Karpas-422 (cell line): ENCODE measurements at regions not wholly inside any gene's neighbourhood (a gene's known extent, or its start where the extent isn't known, plus 50 kb on each side); places are given as distances from the start of the nearest gene placed in this dataset.
"Not testable (repeated sequence)": the region's sequence is repeated elsewhere in the genome, so short reads cannot be mapped to it uniquely, and the experiment has no call there.

Experiments used
- DNase-seq: peaks from one replicate; pipeline ENCODE4 v3.0.0-alpha.2; 2015
- H2AFZ ChIP-seq: fragments of 200-600 bp; sonication (generic); 2 replicates; pipeline ENCODE4 v1.6.1; 2014; ENCODE audit warnings: antibody characterized with exemption, low read length, mixed read lengths
- H3K27ac ChIP-seq: fragments of 200-600 bp; sonication (generic); 2 replicates; pipeline ENCODE4 v1.5.1; 2014; ENCODE audit warnings: mild to moderate bottlenecking, low read length, moderate library complexity
- H3K27me3 ChIP-seq: fragments of 200-600 bp; sonication (generic); 2 replicates; pipeline ENCODE4 v1.6.1; 2014; ENCODE audit warnings: low read length, mixed read lengths
- H3K36me3 ChIP-seq: fragments of 200-600 bp; sonication (generic); 2 replicates; pipeline ENCODE4 v1.6.1; 2014; ENCODE audit warnings: low read length, mixed read lengths; ENCODE audit not compliant: insufficient read depth
- H3K4me1 ChIP-seq: fragments of 200-600 bp; sonication (generic); 2 replicates; pipeline ENCODE4 v1.6.1; 2014; ENCODE audit warnings: mild to moderate bottlenecking, low read length, mixed read lengths
- H3K4me2 ChIP-seq: fragments of 200-600 bp; sonication (generic); 2 replicates; pipeline ENCODE4 v1.6.1; 2014; ENCODE audit warnings: low read length, low read depth, mild to moderate bottlenecking; ENCODE audit not compliant: poor library complexity, severe bottlenecking
- H3K4me3 ChIP-seq: fragments of 200-600 bp; sonication (generic); 2 replicates; pipeline ENCODE4 v1.5.1; 2014; ENCODE audit warnings: mild to moderate bottlenecking, antibody characterized with exemption, low read length, mixed read lengths
- H3K79me2 ChIP-seq: fragments of 200-600 bp; sonication (generic); 2 replicates; pipeline ENCODE4 v1.6.1; 2014; ENCODE audit warnings: mild to moderate bottlenecking, low read length, mixed read lengths
- H3K9ac ChIP-seq: fragments of 200-600 bp; sonication (generic); 2 replicates; pipeline ENCODE4 v1.6.0; 2014; ENCODE audit warnings: low read length
- H3K9me2 ChIP-seq: fragments of 200-600 bp; sonication (generic), shearing (Covaris generic); replicated peaks from 2 replicates; pipeline ENCODE4 v1.6.0; 2014; ENCODE audit warnings: mild to moderate bottlenecking, low read length, moderate library complexity; ENCODE audit not compliant: insufficient read depth
- H3K9me3 ChIP-seq: fragments of 300-700, 200-600 bp; sonication (generic); 2 replicates; pipeline ENCODE4 v1.6.1; 2014; ENCODE audit warnings: low read length, mixed read lengths
- H4K20me1 ChIP-seq: fragments of 200-600 bp; sonication (generic); 2 replicates; pipeline ENCODE4 v1.6.1; 2014; ENCODE audit warnings: mild to moderate bottlenecking, antibody characterized with exemption, low read length, low read depth; ENCODE audit not compliant: insufficient read depth

- no peak overlapping the region for H3K4me2 ChIP-seq
Measured at GRCh38 chr15:37394402-37395099, 294.2 kb upstream of the MEIS2 start.

GRCh38 chr15:37395100-37395468 is 294.7 kb upstream of the MEIS2 start:
- Histone ChIP-seq H3K4me2 (no peak overlapping the region), H3K9ac (no peak overlapping the region), H3K4me1 (no peaks in the 10 kb centered on the region), H3K9me2 (no peaks in the 10 kb centered on the region), H3K79me2 (no peaks in the 10 kb centered on the region), H3K9me3 (no peaks in the 10 kb centered on the region), H3K4me3 (no peak overlapping the region), H4K20me1 (no peaks in the 10 kb centered on the region), H3K36me3 (no peaks in the 10 kb centered on the region), H3K27me3 (no peaks in the 10 kb centered on the region), H3K27ac (no peak overlapping the region), H2AFZ (no peak overlapping the region)
- DNase-seq = no peak

More at GRCh38 chr15:37394402-37395099, 294.2 kb upstream of the MEIS2 start:
- H3K79me2 ChIP-seq = no peaks in the 10 kb centered on the region
- no peak for DNase-seq
- H3K4me3 ChIP-seq = no peak overlapping the region
- H3K27ac ChIP-seq = no peak overlapping the region
- H3K4me1 ChIP-seq = no peaks in the 10 kb centered on the region
- H4K20me1 ChIP-seq = no peaks in the 10 kb centered on the region
- no peaks in the 10 kb centered on the region for H3K36me3 ChIP-seq
- H3K27me3 ChIP-seq = no peaks in the 10 kb centered on the region
- H3K9ac ChIP-seq = no peak overlapping the region
- no peak overlapping the region for H2AFZ ChIP-seq
- H3K9me3 ChIP-seq = no peaks in the 10 kb centered on the region; the same call in 1 of the 2 replicates
- no peaks in the 10 kb centered on the region for H3K9me2 ChIP-seq

GRCh38 chr15:37397266-37398022 is 297.1 kb upstream of the MEIS2 start:
- Histone ChIP-seq H3K9me2 (no peaks in the 10 kb centered on the region), H3K9me3 (no peaks in the 10 kb centered on the region), H3K4me2 (no peak overlapping the region), H3K27ac (no peak overlapping the region), H3K4me3 (no peak overlapping the region), H3K27me3 (no peaks in the 10 kb centered on the region), H4K20me1 (no peaks in the 10 kb centered on the region), H3K9ac (no peak overlapping the region), H3K79me2 (no peaks in the 10 kb centered on the region), H2AFZ (no peak overlapping the region), H3K4me1 (no peaks in the 10 kb centered on the region), H3K36me3 (no peaks in the 10 kb centered on the region)
- DNase-seq = no peak

- Histone ChIP-seq H2AFZ (no peak overlapping the region), H3K79me2 (no peaks in the 10 kb centered on the region), H3K9ac (no peak overlapping the region), H3K4me3 (no peak overlapping the region), H4K20me1 (no peaks in the 10 kb centered on the region), H3K4me1 (no peaks in the 10 kb centered on the region), H3K9me2 (0 out of 2 replicates have a peak, but pooled peaks cover 2% of the 10 kb centered on the region), H3K9me3 (no peaks in the 10 kb centered on the region), H3K36me3 (no peaks in the 10 kb centered on the region), H3K4me2 (no peak overlapping the region), H3K27ac (no peak overlapping the region), H3K27me3 (no peaks in the 10 kb centered on the region)
- no peak for DNase-seq
Measured at GRCh38 chr15:37416103-37416502, 315.8 kb upstream of the MEIS2 start.

- Histone ChIP-seq H3K27ac (no peak overlapping the region), H3K4me1 (no peaks in the 10 kb centered on the region), H3K9me2 (no peaks in the 10 kb centered on the region), H3K36me3 (no peaks in the 10 kb centered on the region), H4K20me1 (no peaks in the 10 kb centered on the region), H3K9me3 (no peaks in the 10 kb centered on the region), H3K79me2 (no peaks in the 10 kb centered on the region), H3K27me3 (no peaks in the 10 kb centered on the region), H3K4me2 (no peak overlapping the region), H2AFZ (no peak overlapping the region), H3K4me3 (no peak overlapping the region), H3K9ac (no peak overlapping the region)
- DNase-seq = no peak
Measured at GRCh38 chr15:37425541-37425940, 325.2 kb upstream of the MEIS2 start.

GRCh38 chr15:37427393-37427792 is 327.0 kb upstream of the MEIS2 start:
- not testable (repeated sequence) for H3K4me3 ChIP-seq, H3K79me2 ChIP-seq, H3K4me2 ChIP-seq, H3K9ac ChIP-seq, H3K9me2 ChIP-seq, H3K27ac ChIP-seq, H2AFZ ChIP-seq, H3K27me3 ChIP-seq, DNase-seq, H4K20me1 ChIP-seq, H3K9me3 ChIP-seq, H3K4me1 ChIP-seq, H3K36me3 ChIP-seq

- no peaks in the 10 kb centered on the region for H4K20me1 ChIP-seq
- H3K27me3 ChIP-seq = no peaks in the 10 kb centered on the region
- H3K4me2 ChIP-seq = no peak overlapping the region
- H3K4me1 ChIP-seq = no peaks in the 10 kb centered on the region
- no peaks in the 10 kb centered on the region for H3K9me3 ChIP-seq
- H3K79me2 ChIP-seq = no peaks in the 10 kb centered on the region
- H3K27ac ChIP-seq = no peak overlapping the region
- H3K36me3 ChIP-seq = no peaks in the 10 kb centered on the region
- H2AFZ ChIP-seq = no peak overlapping the region
- no peak for DNase-seq
- H3K9me2 ChIP-seq = no peaks in the 10 kb centered on the region
- H3K9ac ChIP-seq = no peak overlapping the region
- no peak overlapping the region for H3K4me3 ChIP-seq
Measured at GRCh38 chr15:37446921-37447320, 346.6 kb upstream of the MEIS2 start.

GRCh38 chr15:37452498-37452897 is 352.1 kb upstream of the MEIS2 start:
- Histone ChIP-seq H3K27me3 (no peaks in the 10 kb centered on the region), H3K9me2 (no peaks in the 10 kb centered on the region), H3K4me1 (no peaks in the 10 kb centered on the region), H4K20me1 (no peaks in the 10 kb centered on the region), H3K79me2 (no peaks in the 10 kb centered on the region), H2AFZ (no peak overlapping the region), H3K9me3 (no peaks in the 10 kb centered on the region), H3K36me3 (no peaks in the 10 kb centered on the region), H3K4me3 (no peak overlapping the region), H3K27ac (no peak overlapping the region), H3K9ac (no peak overlapping the region), H3K4me2 (no peak overlapping the region)
- DNase-seq = no peak
